ENCODE measurements at regions not wholly inside any gene's neighbourhood (a gene's known extent, or its start where the extent isn't known, plus 50 kb on each side); places are given as distances from the start of the nearest gene placed in this dataset.
"Not testable (repeated sequence)": the region's sequence is repeated elsewhere in the genome, so short reads cannot be mapped to it uniquely, and the experiment has no call there.

DNA sequence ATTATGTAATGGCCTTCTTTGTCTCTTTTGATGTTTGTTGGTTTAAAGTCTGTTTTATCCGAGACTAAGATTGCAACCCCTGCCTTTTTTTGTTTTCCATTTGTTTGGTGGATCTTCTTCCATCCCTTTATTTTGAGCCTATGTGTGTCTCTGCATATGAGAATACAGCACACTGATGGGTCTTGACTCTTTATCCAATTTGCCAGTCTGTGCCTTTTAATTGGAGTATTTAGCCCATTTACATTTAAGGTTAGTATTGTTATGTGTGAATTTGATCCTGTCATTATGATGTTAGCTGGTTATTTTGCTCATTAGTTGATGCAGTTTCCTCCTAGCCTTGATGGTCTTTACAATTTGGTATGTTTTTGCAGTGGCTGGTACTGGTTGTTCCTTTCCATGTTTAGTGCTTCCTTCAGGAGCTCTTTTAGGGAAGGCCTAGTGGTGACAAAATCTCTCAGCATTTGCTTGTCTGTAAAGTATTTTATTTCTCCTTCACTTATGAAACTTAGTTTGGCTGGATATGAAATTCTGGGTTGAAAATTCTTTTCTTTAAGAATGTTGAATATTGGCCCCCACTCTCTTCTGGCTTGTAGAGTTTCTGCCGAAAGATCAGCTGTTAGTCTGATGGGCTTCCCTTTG is 95.3 kb upstream of the ATF7IP2 start:
- not testable (repeated sequence) for DNase-seq (ENCODE audit: low read depth in 1 of 2, low spot score in 2 of 2); H3K4me3 ChIP-seq; H3K27me3 ChIP-seq (replicated peaks); H3K4me1 ChIP-seq (replicated peaks); H3K27ac ChIP-seq; H3K36me3 ChIP-seq; H3K9me3 ChIP-seq (replicated peaks)

DNA sequence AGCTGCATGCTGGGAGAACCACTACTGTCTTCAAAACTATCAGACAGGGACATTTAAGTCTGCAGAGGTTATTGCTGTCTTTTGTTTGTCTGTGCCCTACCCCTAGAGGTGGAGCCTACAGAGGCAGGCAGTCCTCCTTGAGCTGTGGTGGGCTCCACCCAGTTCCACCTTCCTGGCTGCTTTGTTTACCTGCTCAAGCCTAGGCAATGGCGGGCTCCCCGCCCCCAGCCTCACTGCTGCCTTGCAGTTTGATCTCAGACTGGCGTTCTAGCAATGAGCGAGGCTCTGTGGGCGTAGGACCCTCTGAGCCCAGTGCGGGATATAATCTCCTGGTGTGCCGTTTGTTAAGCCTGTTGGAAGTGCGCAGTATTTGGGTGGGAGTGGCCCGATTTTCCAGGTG is 93.7 kb upstream of the ATF7IP2 start:
- not testable (repeated sequence) for H3K4me3 ChIP-seq; H3K27me3 ChIP-seq (replicated peaks); H3K27ac ChIP-seq; H3K9me3 ChIP-seq (replicated peaks); DNase-seq (ENCODE audit: low read depth in 1 of 2, low spot score in 2 of 2); H3K4me1 ChIP-seq (replicated peaks); H3K36me3 ChIP-seq

- not testable (repeated sequence) for H3K9me3 ChIP-seq (replicated peaks); DNase-seq (ENCODE audit: low read depth in 1 of 2, low spot score in 2 of 2); H3K36me3 ChIP-seq; H3K4me3 ChIP-seq; H3K4me1 ChIP-seq (replicated peaks); H3K27me3 ChIP-seq (replicated peaks); H3K27ac ChIP-seq
Measured at GRCh38 chr16:10292976-10293375, 92.9 kb upstream of the ATF7IP2 start.

GRCh38 chr16:10294153-10294552 is 91.7 kb upstream of the ATF7IP2 start:
- not testable (repeated sequence) for H3K4me3 ChIP-seq; H3K4me1 ChIP-seq (replicated peaks); H3K27ac ChIP-seq; H3K36me3 ChIP-seq; H3K27me3 ChIP-seq (replicated peaks); H3K9me3 ChIP-seq (replicated peaks); DNase-seq (ENCODE audit: low read depth in 1 of 2, low spot score in 2 of 2)

DNA sequence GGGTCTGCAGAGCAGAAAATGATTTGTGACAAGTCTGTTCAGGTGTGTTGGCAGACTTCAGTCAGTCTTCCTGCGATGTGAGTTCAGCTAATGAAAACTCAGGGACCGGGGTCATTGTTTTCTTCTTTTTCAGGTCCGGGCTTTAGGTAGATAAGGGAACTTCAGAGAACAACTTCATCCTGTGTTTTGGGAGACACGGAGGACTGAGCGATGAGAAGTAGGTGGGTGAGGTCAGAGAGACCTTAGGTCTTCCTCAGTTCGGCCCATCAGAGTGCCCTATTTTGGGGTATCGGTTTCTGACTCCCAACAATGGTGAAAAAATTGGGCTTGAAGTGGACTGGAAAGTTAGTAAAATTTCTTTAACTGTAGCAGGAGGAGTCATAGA is 88.9 kb upstream of the ATF7IP2 start:
- 0 out of 2 replicates have a peak, but pooled peaks cover 3% of the 10 kb centered on the region for H3K9me3 ChIP-seq (replicated peaks)

DNA sequence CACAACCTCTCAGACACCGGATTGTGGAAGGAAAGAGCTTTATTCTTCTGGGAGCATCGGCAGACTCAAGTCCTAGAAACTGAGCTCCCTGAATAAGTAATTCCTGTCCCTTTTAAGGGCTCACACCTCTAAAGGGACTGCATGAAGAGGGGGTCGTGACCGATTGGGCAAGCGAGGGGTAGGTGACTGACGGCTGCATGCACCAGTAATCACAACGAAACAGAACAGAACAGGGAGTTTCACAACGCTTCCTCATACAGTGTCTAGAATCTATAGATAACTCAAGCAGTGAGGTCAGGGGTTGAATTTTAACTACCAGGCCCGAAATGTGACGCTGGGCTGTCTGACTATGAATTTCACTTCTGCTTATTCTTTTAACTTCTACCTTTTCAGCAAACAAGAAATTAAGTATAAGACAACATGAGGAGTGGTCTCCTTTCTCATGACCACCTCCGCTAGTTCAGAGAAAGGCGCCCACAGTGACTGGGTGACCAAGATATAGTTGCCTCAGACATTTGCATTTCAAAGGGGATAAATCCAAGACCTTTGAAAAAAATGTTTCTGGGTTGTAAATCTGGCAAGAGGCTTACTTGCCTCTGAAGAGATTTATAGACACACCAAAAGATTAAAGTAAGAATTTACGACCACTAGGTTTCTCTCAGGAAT is 88.4 kb upstream of the ATF7IP2 start:
- no peaks in the 10 kb centered on the region for H3K36me3 ChIP-seq
- no peak overlapping the region for H3K27ac ChIP-seq
- H3K4me3 ChIP-seq = no peak overlapping the region
- no peaks in the 10 kb centered on the region for H3K4me1 ChIP-seq (replicated peaks)
- no peaks in the 10 kb centered on the region for H3K27me3 ChIP-seq (replicated peaks)
- no peak for DNase-seq (ENCODE audit: low read depth in 1 of 2, low spot score in 2 of 2)
- 0 out of 2 replicates have a peak, but pooled peaks cover 3% of the 10 kb centered on the region for H3K9me3 ChIP-seq (replicated peaks)

More for the DNA sequence above, 88.9 kb upstream of the ATF7IP2 start:
- Histone ChIP-seq H3K36me3 (no peaks in the 10 kb centered on the region), H3K4me1 (replicated peaks) (no peaks in the 10 kb centered on the region), H3K4me3 (no peak overlapping the region), H3K27me3 (replicated peaks) (no peaks in the 10 kb centered on the region), H3K27ac (no peak overlapping the region)
- DNase-seq (ENCODE audit: low read depth in 1 of 2, low spot score in 2 of 2) = no peak

DNA sequence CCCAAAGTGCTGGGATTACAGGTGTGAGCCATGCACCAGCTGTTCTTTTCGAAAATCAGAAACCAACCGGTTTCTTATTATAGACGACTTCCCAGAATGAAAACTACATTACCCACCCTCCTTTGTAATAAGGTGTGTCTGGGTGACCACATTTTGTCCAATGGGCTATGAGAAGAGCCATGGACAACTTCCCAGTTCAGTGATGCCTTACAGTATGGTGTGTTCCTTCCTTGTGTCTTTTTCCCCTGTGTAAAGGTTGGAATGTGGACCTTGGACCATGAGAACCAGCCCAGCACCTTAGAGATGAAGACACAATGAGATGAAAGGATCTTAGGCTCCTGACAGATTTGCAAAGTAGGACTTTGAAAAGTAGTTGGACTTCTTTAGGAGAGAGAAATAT is 85.0 kb upstream of the ATF7IP2 start:
- Histone ChIP-seq H3K36me3 (no peaks in the 10 kb centered on the region), H3K4me1 (replicated peaks) (no peaks in the 10 kb centered on the region), H3K9me3 (replicated peaks) (peaks cover 7% of the 10 kb centered on the region; the same call in 1 of the 2 replicates), H3K27ac (no peak overlapping the region), H3K27me3 (replicated peaks) (no peaks in the 10 kb centered on the region), H3K4me3 (no peak overlapping the region)
- no peak for DNase-seq (ENCODE audit: low read depth in 1 of 2, low spot score in 2 of 2)

GRCh38 chr16:10301547-10301946 is 84.3 kb upstream of the ATF7IP2 start:
- not testable (repeated sequence) for DNase-seq (ENCODE audit: low read depth in 1 of 2, low spot score in 2 of 2); H3K27me3 ChIP-seq (replicated peaks); H3K36me3 ChIP-seq; H3K9me3 ChIP-seq (replicated peaks); H3K4me3 ChIP-seq; H3K27ac ChIP-seq; H3K4me1 ChIP-seq (replicated peaks)

DNA sequence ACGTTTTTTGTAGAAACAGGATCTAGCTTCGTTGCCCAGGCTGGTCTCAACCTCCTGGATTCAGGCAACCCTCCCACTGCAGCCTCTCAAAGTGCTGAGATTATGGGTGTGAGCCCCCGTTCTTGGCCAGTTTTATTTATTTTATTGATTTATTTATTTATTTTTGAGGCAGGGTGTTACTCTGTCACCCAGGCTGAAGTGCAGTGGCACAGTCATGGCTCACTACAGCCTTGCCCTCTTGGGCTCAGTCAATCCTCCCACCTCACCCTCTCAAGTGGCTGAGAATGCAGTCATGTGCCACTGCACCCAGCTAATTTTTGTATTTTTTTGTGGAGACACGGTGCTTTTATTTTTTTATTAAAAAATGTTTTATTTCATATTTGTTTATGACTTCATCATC is 79.9 kb upstream of the ATF7IP2 start:
- Histone ChIP-seq H3K36me3 (no peaks in the 10 kb centered on the region), H3K4me1 (replicated peaks) (no peaks in the 10 kb centered on the region), H3K4me3 (no peak overlapping the region), H3K27me3 (replicated peaks) (no peaks in the 10 kb centered on the region), H3K27ac (no peak overlapping the region), H3K9me3 (replicated peaks) (peaks cover 7% of the 10 kb centered on the region; the same call in 1 of the 2 replicates)
- DNase-seq (ENCODE audit: low read depth in 1 of 2, low spot score in 2 of 2) = no peak

- DNase-seq (ENCODE audit: low read depth in 1 of 2, low spot score in 2 of 2) = no peak
- Histone ChIP-seq H3K27ac (no peak overlapping the region), H3K9me3 (replicated peaks) (peaks cover 7% of the 10 kb centered on the region; the same call in 1 of the 2 replicates), H3K36me3 (no peaks in the 10 kb centered on the region), H3K4me1 (replicated peaks) (no peaks in the 10 kb centered on the region), H3K27me3 (replicated peaks) (no peaks in the 10 kb centered on the region), H3K4me3 (no peak overlapping the region)
Measured at GRCh38 chr16:10308305-10309193, 77.3 kb upstream of the ATF7IP2 start.

DNA sequence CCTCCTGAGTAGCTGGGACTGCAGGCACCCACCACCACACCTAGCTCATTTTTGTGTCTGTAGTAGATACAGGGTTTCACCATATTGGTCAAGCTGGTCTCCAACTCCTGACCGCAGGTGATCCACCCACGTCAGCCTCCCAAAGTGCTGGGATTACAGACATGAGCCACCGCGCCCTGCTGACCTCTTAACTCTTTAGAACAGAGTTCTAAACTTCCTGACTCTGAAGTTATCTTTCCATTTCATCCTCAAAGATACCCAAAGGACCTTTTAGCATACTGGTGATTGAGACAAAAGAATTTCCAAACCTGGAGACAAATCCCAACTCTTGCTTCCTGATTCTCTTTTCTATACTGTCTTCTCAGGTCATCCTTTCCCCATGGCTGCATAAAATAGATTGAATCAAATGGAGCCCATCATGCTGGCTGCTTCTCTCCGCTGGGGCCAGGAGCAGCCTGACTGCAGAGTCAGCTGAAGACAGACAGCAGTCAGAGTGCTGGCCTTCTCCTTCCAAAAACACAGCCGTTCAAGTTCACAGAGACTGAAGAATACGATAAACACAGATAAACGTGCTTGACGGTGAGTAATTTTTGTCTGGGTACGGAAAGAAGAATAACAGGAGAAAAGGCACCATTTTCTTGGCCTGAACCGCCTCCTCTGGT is 76.5 kb upstream of the ATF7IP2 start:
- H3K27me3 ChIP-seq (replicated peaks) = no peaks in the 10 kb centered on the region
- H3K4me3 ChIP-seq = no peak overlapping the region
- no peak for DNase-seq (ENCODE audit: low read depth in 1 of 2, low spot score in 2 of 2)
- peaks cover 4% of the 10 kb centered on the region; the same call in 1 of the 2 replicates for H3K9me3 ChIP-seq (replicated peaks)
- H3K27ac ChIP-seq = no peak overlapping the region
- no peaks in the 10 kb centered on the region for H3K36me3 ChIP-seq
- H3K4me1 ChIP-seq (replicated peaks) = no peaks in the 10 kb centered on the region

DNA sequence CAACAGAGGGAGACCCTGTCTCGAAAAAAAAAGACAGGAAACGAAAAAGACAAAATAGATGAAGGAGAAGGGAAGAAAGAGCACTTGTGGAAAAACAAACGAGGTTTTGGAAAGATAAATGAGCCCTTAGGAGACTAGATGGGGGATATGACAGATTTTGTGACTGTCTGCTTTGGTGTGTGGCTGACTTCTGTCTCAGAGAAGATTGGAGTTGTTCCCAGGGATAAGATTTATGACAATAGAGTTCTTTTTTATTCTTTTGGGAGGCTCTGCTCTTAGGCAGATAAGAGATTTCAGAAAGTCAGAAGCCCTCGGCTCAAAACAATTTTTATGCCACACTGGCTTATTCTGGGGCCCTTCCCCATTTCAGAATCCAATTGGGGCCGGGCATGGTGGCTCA is 73.9 kb upstream of the ATF7IP2 start:
- Histone ChIP-seq H3K27ac (no peak overlapping the region), H3K36me3 (no peaks in the 10 kb centered on the region), H3K27me3 (replicated peaks) (no peaks in the 10 kb centered on the region), H3K9me3 (replicated peaks) (no peaks in the 10 kb centered on the region; the same call in 1 of the 2 replicates), H3K4me3 (no peak overlapping the region), H3K4me1 (replicated peaks) (no peaks in the 10 kb centered on the region)
- no peak for DNase-seq (ENCODE audit: low read depth in 1 of 2, low spot score in 2 of 2)

DNA sequence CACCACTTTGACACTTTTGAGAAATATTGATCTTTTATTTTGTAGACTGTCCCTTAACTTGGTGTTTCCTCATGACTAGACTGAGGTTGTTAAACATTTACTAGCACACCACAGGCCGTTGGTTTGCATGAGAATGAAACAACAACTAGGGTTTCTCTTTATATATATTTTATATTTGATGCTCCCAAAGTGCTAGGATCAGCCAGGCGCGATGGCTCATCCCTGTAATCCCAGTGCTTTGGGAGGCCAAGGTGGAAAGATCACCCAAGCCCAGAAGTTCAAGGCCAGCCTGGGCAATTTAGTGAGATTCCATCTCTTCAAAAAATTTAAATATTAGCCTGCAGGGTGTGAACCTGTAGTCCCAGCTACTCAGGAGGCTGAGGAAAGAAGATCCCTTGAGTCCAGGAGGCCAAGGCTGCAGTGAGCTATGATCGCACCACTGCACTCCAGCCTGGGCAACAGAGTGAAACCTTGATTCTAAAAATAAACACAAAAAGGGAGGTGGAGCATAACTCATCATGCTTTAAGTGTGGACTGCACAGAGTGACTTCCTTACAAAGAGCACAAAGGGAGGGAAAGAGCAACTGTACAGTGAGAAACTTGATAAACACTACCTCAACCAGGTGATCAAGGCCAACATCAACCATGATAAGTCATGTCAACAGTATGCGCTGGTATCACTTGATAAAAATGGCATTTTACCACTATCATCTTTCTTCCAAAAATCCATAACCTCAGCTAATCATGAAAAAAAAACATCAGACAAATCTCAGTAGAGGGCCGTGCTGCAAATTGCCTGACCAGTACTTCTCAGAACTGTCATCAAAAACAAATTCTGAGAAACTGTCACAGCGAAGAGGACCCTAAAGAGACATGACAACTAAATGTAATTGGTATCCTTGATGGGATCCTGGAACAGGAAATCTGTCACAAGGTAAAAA is 72.8 kb upstream of the ATF7IP2 start:
- Histone ChIP-seq H3K4me3 (no peak overlapping the region), H3K27ac (no peak overlapping the region), H3K9me3 (replicated peaks) (no peaks in the 10 kb centered on the region; the same call in 1 of the 2 replicates), H3K36me3 (no peaks in the 10 kb centered on the region), H3K4me1 (replicated peaks) (no peaks in the 10 kb centered on the region), H3K27me3 (replicated peaks) (no peaks in the 10 kb centered on the region)
- no peak for DNase-seq (ENCODE audit: low read depth in 1 of 2, low spot score in 2 of 2)

Data from SJSA1 (cell line).